WERI-Rb-1 (cell line): ENCODE measurements at regions not wholly inside any gene's neighbourhood (a gene's known extent, or its start where the extent isn't known, plus 50 kb on each side); places are given as distances from the start of the nearest gene placed in this dataset.

ENCODE experiments used
- DNase-seq: peaks from one replicate; pipeline ENCODE4 v3.0.0-alpha.2; 2020
- H3K27ac ChIP-seq: fragments of 250-450 bp; sonication (Bioruptor Pico); 2 replicates; pipeline ENCODE4 v1.5.1; 2020; ENCODE audit warnings: mild to moderate bottlenecking, moderate library complexity
- H3K27me3 ChIP-seq: fragments of 250-450 bp; sonication (Bioruptor Pico); 2 replicates; pipeline ENCODE4 v1.5.1; 2021; ENCODE audit warnings: mild to moderate bottlenecking, low read depth, moderate library complexity; ENCODE audit not compliant: insufficient read depth, severe bottlenecking
- H3K36me3 ChIP-seq: fragments of 250-450 bp; sonication (Bioruptor Pico); 2 replicates; pipeline ENCODE4 v1.5.1; 2020; ENCODE audit warnings: mild to moderate bottlenecking, moderate library complexity
- H3K4me3 ChIP-seq: 2 replicates; pipeline ENCODE4 v1.5.1; 2011; ENCODE audit warnings: low read depth, mild to moderate bottlenecking, control low read depth, low read length
- H3K9me3 ChIP-seq: fragments of 250-450 bp; sonication (Bioruptor Pico); 2 replicates; pipeline ENCODE4 v1.5.1; 2021; ENCODE audit warnings: mild to moderate bottlenecking, moderate library complexity; ENCODE audit not compliant: severe bottlenecking
- CTCF ChIP-seq: IDR thresholded peaks from 2 replicates; pipeline ENCODE4 v1.5.1; 2011; ENCODE audit warnings: low read depth, mild to moderate bottlenecking, control low read depth, inconsistent platforms, low read length

- no peak for TF ChIP-seq CTCF
- DNase-seq = no peak
Observed at GRCh38 chr12:91347481-91348214, 165.0 kb upstream of the DCN start.

GRCh38 chr12:91346827-91347226 lies 164.2 kb upstream of the DCN start:
- H3K27ac ChIP-seq = no peak overlapping the region
- no peak for TF ChIP-seq CTCF
- H3K36me3 ChIP-seq = no peaks in the 10 kb centered on the region
- no peaks in the 10 kb centered on the region for H3K27me3 ChIP-seq
- H3K9me3 ChIP-seq = no peaks in the 10 kb centered on the region
- no peak overlapping the region for H3K4me3 ChIP-seq
- no peak for DNase-seq

More at GRCh38 chr12:91347481-91348214, 165.0 kb upstream of the DCN start:
- Histone ChIP-seq H3K36me3 (no peaks in the 10 kb centered on the region), H3K27ac (no peak overlapping the region), H3K4me3 (no peak overlapping the region), H3K27me3 (no peaks in the 10 kb centered on the region), H3K9me3 (no peaks in the 10 kb centered on the region)

- H3K9me3 ChIP-seq = peaks cover 4% of the 10 kb centered on the region
- DNase-seq = no peak
Observed at GRCh38 chr12:91344408-91344807, 161.8 kb upstream of the DCN start.

GRCh38 chr12:91343010-91343409 lies 160.4 kb upstream of the DCN start:
- no peak overlapping the region for H3K4me3 ChIP-seq
- no peak for DNase-seq
- no peaks in the 10 kb centered on the region for H3K27me3 ChIP-seq
- no peak overlapping the region for H3K27ac ChIP-seq
- no peaks in the 10 kb centered on the region for H3K36me3 ChIP-seq
- peaks cover 4% of the 10 kb centered on the region for H3K9me3 ChIP-seq
- no peak for TF ChIP-seq CTCF

More at GRCh38 chr12:91344408-91344807, 161.8 kb upstream of the DCN start:
- no peaks in the 10 kb centered on the region for H3K27me3 ChIP-seq
- no peak for TF ChIP-seq CTCF
- no peaks in the 10 kb centered on the region for H3K36me3 ChIP-seq
- no peak overlapping the region for H3K4me3 ChIP-seq
- no peak overlapping the region for H3K27ac ChIP-seq

GRCh38 chr12:91339106-91339505 lies 156.5 kb upstream of the DCN start:
- Histone ChIP-seq H3K9me3 (peaks cover 4% of the 10 kb centered on the region), H3K27ac (no peak overlapping the region), H3K36me3 (no peaks in the 10 kb centered on the region), H3K4me3 (no peak overlapping the region), H3K27me3 (no peaks in the 10 kb centered on the region)
- DNase-seq = no peak
- TF ChIP-seq CTCF = no peak

GRCh38 chr12:91335699-91336098 lies 153.1 kb upstream of the DCN start:
- Histone ChIP-seq H3K27me3 (no peaks in the 10 kb centered on the region), H3K4me3 (no peak overlapping the region), H3K36me3 (no peaks in the 10 kb centered on the region), H3K9me3 (no peaks in the 10 kb centered on the region), H3K27ac (no peak overlapping the region)
- TF ChIP-seq CTCF = no peak
- DNase-seq = no peak
